GM21619 (cell line): ENCODE measurements at regions not wholly inside any gene's neighbourhood (a gene's known extent, or its start where the extent isn't known, plus 50 kb on each side); places are given as distances from the start of the nearest gene placed in this dataset.
"Not testable (repeated sequence)": the region's sequence is repeated elsewhere in the genome, so short reads cannot be mapped to it uniquely, and the experiment has no call there.

Experiments used
- ATAC-seq: cut with Tn5 transposase; IDR thresholded peaks from one replicate; pipeline ENCODE4 v1.9.1; 2021; ENCODE audit not compliant: unreplicated experiment

DNA sequence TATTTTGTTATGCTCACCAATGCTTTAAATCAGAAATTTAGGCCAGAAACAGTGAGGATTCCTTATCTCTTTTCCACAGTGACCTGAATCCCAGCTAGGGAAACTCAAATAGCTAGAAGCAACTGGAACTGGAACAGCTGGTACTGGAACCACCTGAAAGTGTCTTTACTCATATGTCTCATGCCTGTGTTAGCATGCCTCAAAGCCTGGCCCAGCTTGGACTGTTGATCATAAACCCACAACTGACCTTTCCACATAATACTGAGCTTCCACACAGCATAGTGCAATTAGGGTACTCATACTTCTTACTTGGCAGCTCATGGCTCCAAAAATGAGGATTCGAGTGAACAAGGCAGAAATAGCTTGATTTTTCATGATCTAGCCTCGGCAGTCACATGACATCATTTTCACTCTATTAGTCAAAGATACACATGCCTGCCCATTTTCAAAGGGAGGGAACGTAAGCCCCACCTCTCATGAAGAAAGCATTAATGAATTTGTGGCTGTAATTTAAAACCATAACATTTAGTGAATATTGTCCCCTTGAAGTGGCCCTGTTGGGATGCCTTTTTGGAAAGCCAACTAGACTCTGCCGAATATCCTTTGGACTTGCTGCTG lies 80.8 kb upstream of the ACSL1 start:
- ATAC-seq: no peak

DNA sequence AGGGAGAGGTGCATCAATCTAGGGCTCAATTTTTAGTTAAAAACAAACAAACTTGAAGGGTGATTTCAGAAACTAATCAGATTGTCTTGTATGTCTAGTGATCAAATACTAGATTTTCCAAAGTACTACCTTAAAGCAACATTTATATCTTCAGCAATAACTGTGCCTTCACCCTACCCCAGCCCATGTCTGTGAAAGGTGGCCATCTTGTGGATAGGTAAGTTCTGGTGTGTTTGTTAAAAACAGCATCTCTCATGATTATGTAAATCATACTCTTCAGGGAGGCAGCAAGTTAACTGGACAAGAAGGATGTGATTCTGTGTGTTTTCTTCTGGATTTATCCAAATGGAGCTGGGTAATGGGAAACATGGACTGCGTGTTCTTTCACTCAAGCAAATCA lies 81.4 kb upstream of the ACSL1 start:
- no peak for ATAC-seq

DNA sequence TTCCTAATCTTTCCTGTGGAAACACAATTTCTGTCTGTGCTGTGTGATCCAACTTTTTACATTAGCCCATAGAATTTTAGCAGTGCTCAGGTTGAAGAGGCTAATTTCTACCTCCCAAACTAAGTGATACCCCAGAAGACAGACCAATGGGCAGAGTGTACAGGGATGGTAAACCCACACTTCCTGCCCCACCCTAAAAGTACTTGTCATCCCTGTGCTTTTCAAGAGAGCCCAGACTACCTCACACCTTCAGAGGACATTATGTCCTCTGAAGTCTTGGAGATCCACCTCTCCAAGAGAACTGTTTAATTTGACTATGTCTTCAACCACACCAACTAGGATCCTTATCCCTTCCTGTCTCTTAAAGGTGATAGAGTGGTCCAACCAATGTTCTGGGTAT lies 82.0 kb upstream of the ACSL1 start:
- ATAC-seq: no peak

DNA sequence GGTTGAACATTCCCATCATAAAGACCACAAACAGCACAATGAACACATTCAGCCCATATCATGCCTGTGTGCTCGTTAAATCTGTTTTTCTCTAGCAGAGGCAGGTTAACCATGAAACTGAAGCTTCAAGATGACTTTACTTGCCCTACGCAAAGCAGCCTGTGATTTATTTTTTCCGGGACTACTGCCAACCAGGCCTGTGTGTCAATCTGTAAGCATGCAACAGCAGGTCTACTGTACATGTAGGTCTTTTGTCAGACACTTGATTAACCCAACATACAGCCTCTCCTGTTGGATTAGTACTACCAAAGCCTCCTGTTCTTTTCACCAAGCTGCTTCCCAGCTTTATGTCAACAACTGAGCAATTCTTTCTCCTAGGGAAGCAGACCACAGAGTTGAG lies 85.5 kb upstream of the ACSL1 start:
- no peak for ATAC-seq

DNA sequence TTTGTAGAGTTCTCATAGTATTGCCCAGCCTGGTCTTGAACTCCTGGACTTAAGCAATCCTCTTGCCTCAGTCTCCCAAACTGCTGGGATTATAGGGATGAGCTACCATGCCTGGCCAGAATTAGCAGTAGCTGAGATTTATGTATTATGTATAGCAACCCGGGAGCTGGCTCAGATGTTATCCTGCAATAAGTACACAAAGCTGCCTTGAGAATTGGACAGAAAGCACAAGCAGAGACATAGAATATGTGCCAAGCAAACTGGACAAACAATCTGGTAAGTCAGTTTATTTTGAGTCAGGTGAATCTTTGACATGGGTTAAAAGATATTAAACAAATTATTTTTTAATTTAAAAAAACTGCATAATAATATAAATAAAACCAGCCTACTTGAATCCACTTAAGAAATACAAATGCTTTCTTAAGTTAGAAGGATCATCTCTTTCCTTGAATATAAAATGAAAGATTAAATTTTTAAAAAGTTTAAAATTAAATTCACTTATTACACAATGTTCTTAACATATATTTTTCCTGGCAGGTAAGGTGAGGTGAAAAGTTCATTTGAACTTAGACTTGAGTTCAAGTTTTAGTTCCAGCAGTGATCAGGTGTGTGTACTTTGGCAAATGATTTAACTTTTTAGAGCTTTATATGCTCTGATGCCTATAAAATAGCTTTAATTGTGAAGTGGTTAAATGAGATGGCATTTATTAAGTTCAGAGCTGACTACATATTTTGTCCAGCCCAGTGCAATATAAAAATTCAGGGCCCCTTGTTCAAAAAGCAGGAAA lies 87.8 kb upstream of the ACSL1 start:
- no peak for ATAC-seq

DNA sequence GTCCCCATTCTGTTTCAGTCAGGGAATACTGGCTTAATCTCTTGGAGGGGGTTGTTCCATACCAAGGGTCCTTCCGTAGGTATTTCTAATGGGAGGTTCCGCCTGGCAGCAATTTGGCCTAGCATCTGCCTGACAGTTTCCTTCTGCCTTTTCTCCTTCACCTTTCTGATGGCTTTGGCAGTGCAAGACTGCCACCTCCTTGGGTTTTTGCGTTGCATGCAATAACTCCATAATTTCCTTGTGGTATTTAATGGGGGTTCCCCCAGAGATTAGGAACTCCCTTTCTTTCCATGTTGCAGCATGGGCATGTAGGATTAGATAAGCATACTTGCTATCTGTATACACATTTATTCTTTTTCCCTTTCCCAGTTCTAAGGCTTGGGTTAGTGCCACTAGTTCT lies 93.0 kb upstream of the ACSL1 start:
- ATAC-seq: not testable (repeated sequence)

DNA sequence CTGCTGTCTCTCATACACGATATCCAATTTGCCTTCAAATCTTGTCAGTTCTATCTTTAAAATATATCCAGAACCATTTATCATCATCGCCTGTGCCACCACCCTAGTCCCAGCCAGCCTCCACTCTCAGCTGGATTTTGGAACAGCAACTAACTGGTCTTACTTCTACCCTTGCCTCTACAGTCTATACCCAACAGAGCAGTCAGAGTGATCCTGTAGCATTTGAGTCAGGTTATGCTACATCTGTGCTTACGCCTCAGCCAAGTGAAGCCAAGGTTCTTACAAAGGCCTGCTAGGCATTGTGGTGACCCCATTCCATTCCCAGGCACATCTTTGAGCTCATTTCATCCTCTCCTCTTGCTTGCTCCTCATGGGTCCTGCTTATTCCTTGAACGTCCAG lies 95.7 kb upstream of the ACSL1 start:
- ATAC-seq: no peak

DNA sequence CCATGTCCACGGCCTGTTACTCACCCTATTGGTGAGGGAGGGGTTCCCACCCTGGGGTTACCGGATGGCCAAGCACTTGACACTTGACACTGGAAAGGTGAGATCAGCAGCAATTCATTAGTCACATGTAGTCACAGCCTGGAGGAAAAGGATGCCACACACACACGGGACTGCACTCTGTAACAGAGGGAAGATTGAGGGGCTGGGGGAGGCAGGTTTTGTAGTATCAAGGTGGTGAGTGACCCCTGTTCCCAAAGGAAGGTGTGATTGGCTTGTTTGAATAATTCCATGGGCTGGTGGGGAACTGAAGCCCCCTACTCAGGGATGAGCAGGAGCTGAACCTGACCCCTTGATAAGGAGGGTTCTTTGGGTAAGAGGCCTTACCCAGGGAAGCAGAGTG lies 96.0 kb upstream of the HELT start:
- no peak for ATAC-seq

DNA sequence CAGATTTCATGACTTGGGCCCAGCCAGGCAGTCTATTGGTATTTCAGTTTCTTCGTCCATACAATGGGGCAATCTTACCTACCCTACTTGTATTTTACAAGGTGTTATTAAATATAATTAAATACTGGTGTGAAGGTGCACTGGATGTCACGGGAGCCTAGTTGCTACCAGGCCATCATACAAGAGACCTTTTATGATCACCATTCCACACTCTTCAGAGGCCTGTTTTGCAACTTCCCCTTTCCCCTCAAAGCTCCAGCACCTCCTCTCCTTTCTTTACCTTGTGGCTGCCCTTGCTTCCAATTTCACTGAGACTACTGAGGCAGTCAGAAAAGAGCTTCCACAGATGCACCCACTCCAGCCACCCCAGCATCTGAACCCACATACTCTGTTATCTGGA lies 93.8 kb upstream of the HELT start:
- ATAC-seq: no peak

DNA sequence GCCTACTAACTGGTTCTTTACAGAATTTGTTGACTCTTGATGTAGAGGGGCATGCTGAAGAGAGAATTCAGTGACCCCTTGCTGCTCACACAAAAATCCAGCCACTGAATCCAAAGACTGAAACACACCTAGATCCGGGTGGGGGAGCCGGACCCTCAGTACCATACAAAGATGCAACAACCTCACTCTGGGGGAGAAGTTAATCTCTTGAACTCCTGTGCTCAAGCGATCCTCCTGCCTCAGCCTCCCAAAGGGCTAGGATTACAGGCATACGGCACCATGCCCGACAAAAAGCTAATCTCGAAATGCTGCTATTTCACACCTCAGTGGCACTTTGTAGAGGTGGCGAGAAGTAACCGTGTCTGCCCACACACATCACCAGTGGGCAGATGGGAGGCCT lies 88.8 kb upstream of the HELT start:
- no peak for ATAC-seq

DNA sequence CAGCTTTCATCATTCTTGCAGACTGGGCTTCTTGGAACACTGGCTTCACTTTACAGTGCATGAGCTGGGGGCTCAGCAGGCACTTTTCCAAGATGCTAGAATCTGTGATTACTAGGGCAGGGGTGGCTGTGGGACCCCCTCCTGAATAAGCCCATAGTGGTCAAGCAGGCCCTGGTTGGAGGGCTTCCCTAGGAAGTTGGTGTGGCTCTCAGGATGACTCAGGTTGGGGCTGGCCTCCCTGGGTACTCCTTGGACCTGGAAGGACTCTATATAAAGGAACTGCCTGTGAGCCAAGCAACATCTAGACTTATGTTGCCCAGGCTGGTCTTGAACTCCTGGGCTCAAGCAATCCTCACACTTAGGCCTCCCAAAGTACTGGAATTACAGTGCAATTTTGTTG lies 88.3 kb upstream of the HELT start:
- ATAC-seq: no peak

DNA sequence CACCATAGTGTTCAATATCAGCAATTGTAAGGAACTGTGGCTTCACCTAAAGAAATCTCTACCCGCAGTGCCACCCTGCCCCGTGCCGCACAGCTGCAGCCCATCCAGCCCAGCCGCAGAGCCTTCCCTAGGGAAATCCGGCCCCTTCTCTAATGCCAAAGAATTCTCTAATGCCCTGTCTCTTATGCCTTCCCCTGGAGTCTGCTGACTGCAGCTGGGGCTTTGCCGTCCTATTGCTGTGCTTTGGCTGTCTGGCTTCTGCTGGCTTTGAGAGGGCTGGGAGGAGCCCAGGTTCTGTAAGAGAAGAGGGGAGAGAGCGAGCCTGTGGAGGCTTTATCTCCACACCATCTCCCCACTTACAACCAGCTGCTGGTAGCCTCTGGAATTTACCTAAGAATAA lies 85.9 kb upstream of the HELT start:
- ATAC-seq: no peak

DNA sequence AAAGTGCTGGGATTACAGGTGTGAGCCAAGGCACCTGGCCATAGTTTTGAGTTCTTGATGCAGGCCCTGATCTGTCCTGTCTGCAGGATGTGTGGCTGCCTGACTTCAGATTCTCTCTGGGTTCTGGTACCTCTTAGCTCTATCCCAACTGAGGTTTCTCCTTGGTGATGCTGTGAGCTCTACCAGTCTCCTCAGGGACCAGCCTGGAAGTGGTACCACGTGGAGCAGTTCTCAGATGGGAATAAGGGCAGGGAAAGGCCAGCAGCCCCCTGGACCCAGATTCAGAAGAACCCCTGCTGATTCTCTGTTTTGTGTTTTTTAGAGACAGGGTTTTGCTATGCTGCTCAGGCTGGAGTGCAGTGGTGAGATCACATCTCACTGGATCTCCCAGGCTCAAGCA lies 85.0 kb upstream of the HELT start:
- no peak for ATAC-seq

DNA sequence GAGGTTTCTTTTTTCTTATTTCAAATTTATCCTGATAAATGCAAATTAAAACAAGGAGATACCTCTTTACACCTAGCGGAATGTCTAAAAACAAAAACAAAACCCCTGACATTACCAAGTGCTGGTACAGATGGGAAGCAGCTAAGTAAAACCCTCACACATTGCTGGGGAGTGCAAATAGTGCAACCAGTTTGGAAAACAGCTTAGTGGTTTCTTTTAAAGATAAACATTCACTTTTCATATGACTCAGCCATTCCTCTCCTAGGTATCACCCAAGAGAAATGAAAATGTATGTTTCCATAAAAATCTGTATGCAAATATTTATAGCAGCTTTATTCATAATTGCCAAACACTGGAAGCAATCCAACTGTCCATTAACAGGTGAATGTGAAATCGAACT lies 84.1 kb upstream of the HELT start:
- no peak for ATAC-seq

DNA sequence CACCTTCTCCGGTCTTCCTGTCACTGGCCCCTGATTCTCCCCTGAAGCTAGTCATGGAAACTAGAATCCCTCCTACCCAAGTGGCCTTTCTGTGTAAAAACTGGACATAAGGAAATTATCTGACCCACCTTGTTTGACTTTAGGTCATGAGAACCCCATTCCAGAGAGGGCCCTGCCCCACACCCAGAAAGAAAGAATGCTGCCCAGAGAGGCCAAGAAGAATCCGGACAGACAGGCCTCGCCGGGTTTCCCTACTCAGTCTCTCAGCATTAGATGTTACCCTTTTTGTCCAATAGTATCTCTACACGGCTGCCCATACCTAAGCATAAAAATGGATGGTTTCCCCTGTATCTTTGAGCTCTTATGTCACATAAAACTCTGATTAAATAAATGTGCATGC lies 83.3 kb upstream of the HELT start:
- ATAC-seq: no peak

DNA sequence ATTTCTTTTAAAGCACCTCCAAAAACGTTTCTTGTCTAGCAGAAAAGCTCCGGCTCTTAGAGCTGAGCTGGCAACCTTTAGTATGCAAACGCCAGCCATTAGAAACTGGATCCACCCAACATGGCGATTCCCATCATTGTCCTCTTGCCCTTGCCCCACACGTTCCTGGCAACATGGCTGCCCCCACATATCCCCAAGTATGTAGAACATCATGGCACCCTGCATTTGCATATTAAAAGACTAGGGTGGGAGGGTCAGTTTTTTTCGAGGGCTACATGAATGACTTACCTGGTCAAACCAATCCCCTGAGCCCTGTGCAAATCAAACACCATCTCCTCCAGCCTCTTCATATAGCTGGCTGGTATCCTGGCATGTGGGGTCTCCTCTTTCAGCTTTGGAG lies 82.2 kb upstream of the HELT start:
- ATAC-seq: no peak

DNA sequence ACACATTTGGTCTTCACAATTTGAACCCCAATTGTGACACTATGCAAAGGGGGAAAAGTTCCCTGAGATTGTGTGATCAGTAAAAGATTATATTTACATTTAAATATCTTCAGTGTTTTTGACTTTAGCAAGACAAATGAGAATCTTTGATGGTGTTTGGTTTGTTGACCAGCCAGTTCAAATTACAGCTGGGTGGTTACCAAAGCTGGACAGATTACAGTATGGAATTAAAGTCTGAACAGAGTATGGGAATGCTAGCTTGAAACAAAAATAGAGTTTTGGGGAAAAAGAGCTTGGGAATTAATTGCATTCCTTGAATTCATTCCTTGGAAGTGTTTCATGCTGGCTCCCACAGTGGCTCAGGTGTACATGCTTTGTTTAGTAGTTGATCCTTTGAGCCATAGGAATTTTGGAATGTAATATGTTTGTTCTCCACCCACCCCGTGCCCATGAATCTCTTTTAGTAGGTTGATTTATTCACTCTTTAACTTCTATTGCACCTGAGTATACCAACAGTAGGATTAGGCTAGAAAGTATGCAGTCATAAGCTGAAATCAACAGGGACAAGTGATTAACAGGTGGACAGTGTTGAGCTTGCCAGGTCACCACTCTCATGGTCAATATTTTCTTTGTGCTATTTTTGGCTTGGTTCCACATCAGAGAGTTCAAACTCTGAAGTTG lies 81.1 kb upstream of the HELT start:
- ATAC-seq: no peak

DNA sequence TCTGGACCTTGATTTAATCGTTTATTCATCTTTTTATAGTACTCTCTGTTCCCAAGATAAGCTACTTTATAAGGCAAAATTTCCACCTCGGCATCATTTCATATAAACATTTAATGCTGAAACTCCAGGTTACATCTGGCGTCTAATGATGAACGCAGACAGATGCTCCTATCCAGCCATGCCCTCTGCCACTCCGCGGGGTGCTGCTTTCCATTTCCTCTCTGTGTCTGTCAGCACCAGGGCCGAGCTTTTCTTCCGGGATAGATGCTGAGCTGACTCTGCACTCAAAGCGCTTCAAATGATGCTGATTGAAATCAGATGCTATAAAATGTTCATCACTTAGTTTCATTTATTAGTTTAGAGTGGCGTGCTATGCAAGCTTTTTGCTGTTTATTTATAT lies 80.5 kb upstream of the HELT start:
- ATAC-seq: no peak

DNA sequence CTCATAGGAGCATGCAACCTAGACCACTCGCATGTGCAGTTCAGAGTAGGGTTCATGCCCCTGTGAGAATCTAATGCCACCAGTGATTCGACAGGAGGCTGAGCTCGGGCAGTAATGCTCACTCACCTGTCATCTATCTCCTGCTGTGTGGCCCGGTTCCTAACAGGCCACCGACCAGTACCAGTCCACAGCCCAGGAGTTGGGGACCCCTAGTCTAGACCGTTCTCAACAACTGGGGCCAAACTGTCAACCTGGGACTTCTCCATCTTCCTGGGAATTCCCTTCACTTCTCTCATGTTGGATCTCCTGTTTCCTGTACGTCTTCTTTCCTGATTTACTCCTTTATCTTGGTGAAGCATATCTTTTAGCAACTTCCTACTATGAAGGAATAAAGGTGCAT lies 79.4 kb upstream of the HELT start:
- ATAC-seq: no peak

DNA sequence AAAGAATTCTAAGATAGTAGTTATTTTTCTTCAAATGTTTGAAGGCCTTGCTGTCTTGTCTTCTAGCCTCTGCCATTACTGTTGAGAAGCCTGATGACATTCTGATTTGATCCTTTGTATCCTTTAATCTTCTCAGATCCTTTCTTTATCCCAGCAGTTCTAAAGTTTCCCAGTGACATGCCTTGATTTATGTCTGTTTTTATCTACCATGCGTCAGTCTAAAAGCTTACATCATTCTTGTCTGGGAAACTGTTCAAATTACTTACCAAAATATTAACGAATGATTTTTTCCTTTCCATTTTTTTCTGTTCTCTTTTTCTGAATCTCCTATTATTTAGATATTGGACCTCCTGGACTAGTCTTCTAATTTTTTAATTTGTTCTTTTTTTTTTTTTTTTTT lies 78.3 kb upstream of the HELT start:
- no peak for ATAC-seq

DNA sequence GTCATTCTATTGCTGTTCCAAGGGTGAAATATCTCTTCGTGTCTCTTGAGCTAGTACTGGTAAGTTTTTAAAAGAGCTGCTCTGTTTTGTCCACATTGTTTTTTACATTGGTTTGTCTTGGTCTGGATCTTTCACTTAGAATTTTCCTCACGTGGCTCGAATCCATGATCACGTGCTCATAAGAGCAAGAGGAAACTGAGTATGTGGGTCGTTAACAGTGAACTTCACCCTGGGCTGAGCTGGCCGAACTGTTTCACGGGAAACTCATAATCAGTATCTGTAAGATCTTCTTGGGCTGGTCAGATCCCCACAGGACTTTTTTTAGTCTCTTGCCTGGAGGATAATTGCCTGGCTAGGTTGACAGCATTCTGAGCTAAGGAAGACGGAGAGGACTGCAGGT lies 77.8 kb upstream of the HELT start:
- no peak for ATAC-seq

DNA sequence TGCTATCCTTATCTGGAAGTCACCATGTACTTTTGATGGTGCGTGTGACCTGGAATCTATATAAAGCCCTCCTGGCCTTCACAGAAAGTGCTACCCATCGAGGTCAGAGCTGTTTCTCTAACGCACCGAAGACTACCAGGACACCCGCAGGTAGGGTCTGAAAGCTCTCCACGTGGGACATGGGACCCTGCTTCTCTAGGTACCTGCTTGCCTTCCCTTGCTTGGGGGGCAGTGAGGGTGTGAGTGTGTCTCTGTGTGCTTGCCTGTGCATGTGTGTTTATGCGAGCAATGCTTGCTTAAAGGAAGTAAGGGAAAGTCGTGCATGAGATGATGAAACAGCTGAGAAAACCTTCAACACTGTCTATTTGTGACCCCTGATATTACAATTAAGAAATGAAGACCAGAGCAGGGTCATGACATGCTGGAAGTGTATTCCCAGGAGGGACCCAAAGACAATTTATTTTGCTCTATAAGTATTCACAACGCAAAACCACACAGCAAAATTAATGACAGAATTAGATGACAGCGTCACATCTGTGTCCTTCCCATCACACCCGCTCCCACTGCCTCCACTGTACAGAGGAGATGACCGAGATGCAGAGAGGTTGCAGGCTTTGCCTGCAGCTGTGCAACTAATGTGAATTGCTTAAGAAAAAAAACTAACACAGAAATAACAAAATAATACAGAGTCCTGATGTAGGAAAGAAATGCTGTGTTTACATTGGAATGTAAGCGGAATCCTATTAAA lies 76.4 kb upstream of the HELT start:
- no peak for ATAC-seq
